ENCODE measurements at regions not wholly inside any gene's neighbourhood (a gene's known extent, or its start where the extent isn't known, plus 50 kb on each side); places are given as distances from the start of the nearest gene placed in this dataset.

DNA sequence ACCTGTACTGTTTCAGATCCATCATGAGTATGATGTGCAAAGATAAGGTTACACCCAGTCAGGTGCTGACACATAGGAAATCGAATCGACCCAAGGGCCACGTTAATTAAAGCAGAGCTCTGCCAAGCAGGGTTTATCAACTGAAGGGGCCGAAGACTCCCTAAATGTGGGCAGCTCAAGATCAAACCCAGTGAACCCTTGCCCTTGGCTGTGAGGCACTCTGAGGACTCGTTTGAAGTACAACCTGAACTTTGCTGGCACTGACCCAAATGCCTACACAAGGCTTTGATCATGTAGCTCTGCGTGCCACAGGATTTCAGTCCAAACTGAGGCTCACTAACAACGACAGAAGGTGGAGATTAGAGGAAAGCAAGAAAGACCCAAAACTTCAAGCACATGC is 352.1 kb downstream of the MTX2 start:
- no peak for TF ChIP-seq EZH2 (IDR thresholded peaks at IDR 0.05)
- TF ChIP-seq POLR2AphosphoS5 (IDR thresholded peaks at IDR 0.05; ENCODE audit: borderline replicate concordance, low read depth, low read length): no peak
- TF ChIP-seq FOXP2 (optimal IDR thresholded peaks at IDR 0.05; ENCODE audit: control extremely low read depth, extremely low read length, insufficient read depth): no peak
